Muscle of leg (tissue), 3 donors: ENCODE measurements at regions not wholly inside any gene's neighbourhood (a gene's known extent, or its start where the extent isn't known, plus 50 kb on each side); places are given as distances from the start of the nearest gene placed in this dataset.

ENCODE experiments used
- DNase-seq: peaks from one replicate; pipeline ENCODE4 v3.0.0; 2013
- H3K27ac ChIP-seq: one replicate; pipeline ENCODE4 v1.5.1; 2013; ENCODE audit warnings: mild to moderate bottlenecking, low read length, control low read depth
- H3K27me3 ChIP-seq: one replicate; pipeline ENCODE4 v1.6.1; 2013; ENCODE audit warnings: low read length; ENCODE audit not compliant: control insufficient read depth, insufficient read depth
- H3K36me3 ChIP-seq: one replicate; pipeline ENCODE4 v1.6.1; 2013; ENCODE audit warnings: low read length; ENCODE audit not compliant: control insufficient read depth, insufficient read depth
- H3K4me1 ChIP-seq: one replicate; pipeline ENCODE4 v1.6.1; 2013; ENCODE audit warnings: low read length; ENCODE audit not compliant: control insufficient read depth, insufficient read depth
- H3K4me3 ChIP-seq: one replicate; pipeline ENCODE4 v1.5.1; 2013; ENCODE audit warnings: low read length, control low read depth
- H3K9me3 ChIP-seq: replicated peaks from 2 replicates; pipeline ENCODE4 v1.6.1; 2013; ENCODE audit warnings: low read depth, low read length; ENCODE audit not compliant: control insufficient read depth
- WGBS: methylation state at CpG from one replicate; pipeline ENCODE4 v1.1.5; 2013; ENCODE audit warnings: missing lambda C conversion rate; ENCODE audit not compliant: insufficient coverage; 5-methylcytosine and 5-hydroxymethylcytosine counted together

DNA sequence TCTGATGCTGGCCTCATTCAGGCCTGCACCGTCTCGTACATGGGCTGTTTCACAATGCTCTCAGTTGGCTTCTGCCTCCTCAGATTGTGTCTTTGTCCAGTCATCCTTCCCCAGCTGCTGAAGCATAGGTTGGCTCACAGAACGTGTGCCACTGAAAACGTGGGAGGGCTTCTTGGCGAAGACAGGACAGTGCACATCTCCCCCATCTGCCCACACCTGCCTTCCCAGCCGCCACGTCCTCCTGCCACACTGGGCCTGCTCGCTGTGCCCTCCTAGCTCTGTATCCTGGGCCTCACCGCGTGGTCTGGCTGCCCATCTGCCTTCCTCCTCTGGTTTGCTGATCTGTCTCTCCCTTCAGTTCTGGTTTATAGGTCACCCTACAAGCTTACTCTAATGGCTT is 230.0 kb upstream of the TOPAZ1 start:
- DNase-seq: no peak
- Histone ChIP-seq H3K9me3 (no peaks in the 10 kb centered on the region), H3K4me1 (no peaks in the 10 kb centered on the region), H3K27me3 (peaks cover 13% of the 10 kb centered on the region), H3K4me3 (no peak overlapping the region), H3K27ac (no peak overlapping the region), H3K36me3 (no peaks in the 10 kb centered on the region)
- WGBS: 81% methylated on average over 10 of the region's 10 CpGs

- Histone ChIP-seq H3K27me3 (peaks cover 15% of the 10 kb centered on the region), H3K4me3 (no peak overlapping the region), H3K36me3 (no peaks in the 10 kb centered on the region), H3K9me3 (no peaks in the 10 kb centered on the region), H3K4me1 (no peaks in the 10 kb centered on the region), H3K27ac (no peak overlapping the region)
- 76% methylated on average over 10 of the region's 13 CpGs for WGBS
- no peak for DNase-seq
Observed at GRCh38 chr3:44012160-44012899, 229.4 kb upstream of the TOPAZ1 start.

DNA sequence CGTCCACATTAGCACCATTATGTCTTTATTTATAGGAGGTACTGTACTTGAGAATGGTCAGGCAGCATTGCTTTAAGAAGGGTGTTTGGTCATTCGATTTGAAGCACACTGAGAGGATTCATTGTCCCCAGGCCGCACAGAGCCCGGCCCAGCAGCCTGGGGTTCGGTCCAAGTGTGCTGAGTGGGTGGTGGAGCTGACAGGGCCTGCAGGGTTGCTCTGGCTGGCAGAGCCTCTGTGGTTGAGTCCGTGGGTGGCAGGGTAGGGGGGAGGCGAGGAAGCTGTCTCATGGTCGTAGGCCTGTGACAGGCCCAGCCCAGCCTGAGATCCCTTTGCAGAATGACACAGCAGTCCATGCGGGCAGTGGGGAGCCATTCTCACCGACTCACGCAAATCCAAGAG is 227.7 kb upstream of the TOPAZ1 start:
- WGBS: 83% methylated on average over 10 of the region's 11 CpGs
- no peaks in the 10 kb centered on the region for H3K36me3 ChIP-seq
- H3K27ac ChIP-seq: no peak overlapping the region
- H3K4me3 ChIP-seq: no peak overlapping the region
- H3K4me1 ChIP-seq: no peaks in the 10 kb centered on the region
- H3K27me3 ChIP-seq: peaks cover 20% of the 10 kb centered on the region
- no peak for DNase-seq
- H3K9me3 ChIP-seq: no peaks in the 10 kb centered on the region

- DNase-seq: no peak
- Histone ChIP-seq H3K9me3 (no peaks in the 10 kb centered on the region), H3K4me3 (no peak overlapping the region), H3K4me1 (no peaks in the 10 kb centered on the region), H3K27ac (no peak overlapping the region), H3K36me3 (no peaks in the 10 kb centered on the region), H3K27me3 (peaks cover 31% of the 10 kb centered on the region)
- no CpG with 5 or more reads among the region's 3 CpGs for WGBS
Observed at GRCh38 chr3:44015170-44015569, 226.5 kb upstream of the TOPAZ1 start.

- 86% methylated on average over 1 of the region's 3 CpGs for WGBS
- H3K27ac ChIP-seq: no peak overlapping the region
- no peaks in the 10 kb centered on the region for H3K9me3 ChIP-seq
- no peak overlapping the region for H3K4me3 ChIP-seq
- peaks cover 39% of the 10 kb centered on the region for H3K27me3 ChIP-seq
- H3K36me3 ChIP-seq: no peaks in the 10 kb centered on the region
- no peaks in the 10 kb centered on the region for H3K4me1 ChIP-seq
- DNase-seq: no peak
Observed at GRCh38 chr3:44016818-44017217, 224.9 kb upstream of the TOPAZ1 start.

- no peak overlapping the region for H3K4me3 ChIP-seq
- H3K36me3 ChIP-seq: no peaks in the 10 kb centered on the region
- peaks cover 3% of the 10 kb centered on the region for H3K4me1 ChIP-seq
- H3K27ac ChIP-seq: no peak overlapping the region
- 85% methylated on average over 5 of the region's 9 CpGs for WGBS
- H3K9me3 ChIP-seq: no peaks in the 10 kb centered on the region
- no peak for DNase-seq
- peaks cover 46% of the 10 kb centered on the region for H3K27me3 ChIP-seq
Observed at GRCh38 chr3:44018926-44019325, 222.8 kb upstream of the TOPAZ1 start.

DNA sequence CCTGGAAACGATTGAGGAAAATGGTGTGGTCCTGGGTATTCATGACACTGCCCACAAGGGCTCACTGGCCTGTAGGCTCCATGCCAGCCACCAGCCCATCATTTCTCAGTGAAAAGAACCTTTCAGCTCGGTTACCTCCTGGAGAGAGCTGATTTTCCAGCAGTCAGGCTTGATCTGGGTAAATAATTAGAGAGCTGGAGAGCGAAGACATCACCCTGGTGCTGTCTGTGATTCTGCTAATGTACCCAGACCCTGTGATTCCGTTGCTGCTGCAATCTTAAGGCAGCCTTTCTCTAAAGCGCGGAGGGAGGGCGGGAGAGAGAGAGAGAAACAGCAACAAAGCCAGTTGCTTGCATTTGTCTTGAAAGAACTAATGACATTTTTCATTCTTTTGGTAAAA is 221.9 kb upstream of the TOPAZ1 start:
- H3K9me3 ChIP-seq: no peaks in the 10 kb centered on the region
- H3K36me3 ChIP-seq: no peaks in the 10 kb centered on the region
- peaks cover 48% of the 10 kb centered on the region for H3K27me3 ChIP-seq
- DNase-seq: no peak
- WGBS: 36% methylated on average over 5 of the region's 7 CpGs
- no peak overlapping the region for H3K4me3 ChIP-seq
- H3K4me1 ChIP-seq: peaks cover 3% of the 10 kb centered on the region
- H3K27ac ChIP-seq: no peak overlapping the region

- no CpG with 5 or more reads among the region's 1 CpG for WGBS
- peaks cover 48% of the 10 kb centered on the region for H3K27me3 ChIP-seq
Observed at GRCh38 chr3:44020143-44020542, 221.5 kb upstream of the TOPAZ1 start.

DNA sequence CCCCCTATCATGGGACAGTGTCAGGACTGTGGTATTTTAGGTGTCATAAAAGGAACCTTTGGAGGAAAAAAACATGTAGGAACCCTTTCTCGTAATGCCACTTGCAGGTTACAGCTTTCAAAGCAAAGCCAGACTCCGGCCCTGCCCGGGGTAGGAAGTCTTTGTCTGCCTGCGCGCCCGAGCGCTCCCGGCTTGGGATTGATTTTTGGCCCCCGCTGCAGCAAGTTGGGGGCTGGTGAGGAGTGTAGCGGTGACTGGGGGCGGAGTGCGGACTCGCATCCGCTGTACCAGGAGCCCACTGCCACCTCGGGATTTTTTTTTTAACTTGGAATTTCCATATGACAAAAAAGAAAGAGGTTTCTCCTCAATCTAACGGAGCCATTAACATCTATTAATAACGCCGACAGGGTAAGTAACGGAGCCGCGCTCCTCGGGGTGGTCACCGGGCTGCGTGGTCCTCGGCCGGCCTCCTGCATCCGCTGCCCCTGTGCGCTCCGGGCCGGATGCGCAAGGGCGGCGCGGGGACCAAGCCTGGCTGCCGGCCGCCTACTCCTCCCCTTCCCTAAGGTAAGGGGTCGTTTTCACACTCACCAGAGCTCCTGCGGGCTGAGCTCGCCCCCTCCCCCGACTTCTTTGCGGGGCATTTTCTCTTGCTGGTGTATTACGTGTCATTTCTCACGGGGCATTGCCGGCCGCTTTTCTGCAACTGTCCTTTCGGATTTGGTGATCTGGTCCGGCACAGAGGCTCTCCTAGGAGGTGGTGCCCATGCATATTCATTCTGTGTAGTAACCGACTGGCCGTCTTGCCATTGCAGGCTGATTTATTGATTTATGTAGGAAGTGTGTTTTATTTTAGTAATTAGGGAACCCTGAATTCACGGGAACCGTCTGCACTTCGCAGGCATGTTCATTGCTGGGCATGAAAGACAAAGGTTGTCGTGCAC is 219.8 kb upstream of the TOPAZ1 start:
- H3K9me3 ChIP-seq: no peaks in the 10 kb centered on the region
- no peaks in the 10 kb centered on the region for H3K36me3 ChIP-seq
- no peak overlapping the region for H3K4me3 ChIP-seq
- H3K4me1 ChIP-seq: peaks cover 3% of the 10 kb centered on the region
- H3K27me3 ChIP-seq: peaks cover 43% of the 10 kb centered on the region
- no peak overlapping the region for H3K27ac ChIP-seq
- DNase-seq: no peak
- WGBS: 2% methylated on average over 42 of the region's 53 CpGs

More at GRCh38 chr3:44020143-44020542, 221.5 kb upstream of the TOPAZ1 start:
- Histone ChIP-seq H3K9me3 (no peaks in the 10 kb centered on the region), H3K4me1 (peaks cover 3% of the 10 kb centered on the region), H3K4me3 (no peak overlapping the region), H3K36me3 (no peaks in the 10 kb centered on the region), H3K27ac (no peak overlapping the region)
- DNase-seq: no peak

DNA sequence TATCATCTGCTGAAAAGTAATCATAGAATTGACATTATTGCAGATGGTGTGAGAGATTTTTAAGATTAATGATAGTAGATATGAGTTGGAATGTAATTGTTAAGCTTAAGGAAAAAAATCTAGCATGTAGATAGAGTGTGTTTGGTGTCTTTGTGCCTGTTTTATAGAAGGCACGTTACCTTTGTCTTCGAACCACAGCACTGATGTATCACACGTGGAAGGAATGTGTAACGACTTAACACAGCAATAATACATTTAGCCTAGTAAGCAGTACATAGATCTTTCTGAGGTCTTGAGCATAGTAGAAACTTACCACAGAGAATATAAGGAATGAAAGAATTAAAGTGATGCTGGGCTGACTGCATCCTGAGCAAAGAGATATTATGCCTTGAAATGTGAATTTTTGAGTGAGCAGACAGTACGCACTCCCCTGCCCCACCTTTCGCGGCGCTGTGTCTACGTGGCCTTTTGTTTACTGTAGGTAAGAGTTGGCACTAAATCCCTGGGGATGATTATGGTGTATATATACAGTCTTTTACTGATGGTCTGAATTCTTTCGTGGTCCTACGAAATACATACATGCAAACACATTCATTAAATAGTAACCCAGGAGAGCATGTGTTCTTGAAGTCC is 217.6 kb upstream of the TOPAZ1 start:
- Histone ChIP-seq H3K9me3 (no peaks in the 10 kb centered on the region), H3K4me3 (no peak overlapping the region), H3K36me3 (no peaks in the 10 kb centered on the region), H3K27me3 (peaks cover 42% of the 10 kb centered on the region), H3K4me1 (peaks cover 3% of the 10 kb centered on the region), H3K27ac (no peak overlapping the region)
- 73% methylated on average over 2 of the region's 11 CpGs for WGBS
- DNase-seq: no peak
